ENCODE measurements at regions not wholly inside any gene's neighbourhood (a gene's known extent, or its start where the extent isn't known, plus 50 kb on each side); places are given as distances from the start of the nearest gene placed in this dataset.
"Not testable (repeated sequence)": the region's sequence is repeated elsewhere in the genome, so short reads cannot be mapped to it uniquely, and the experiment has no call there.

- Histone ChIP-seq H3K4me1 (ENCODE audit: insufficient read depth, low read length) (peaks cover 46% of the 10 kb centered on the region), H3K27me3 (ENCODE audit: control insufficient read depth in 1 of 2, insufficient read depth in 2 of 2, low read length in 2 of 2) (no peaks in the 10 kb centered on the region), H3K4me3 (ENCODE audit: low read depth in 1 of 2, low read length in 2 of 2) (no peak overlapping the region), H3K36me3 (ENCODE audit: insufficient read depth, low read length) (peaks cover 75% of the 10 kb centered on the region), H3K9ac (ENCODE audit: low read length) (peak overlapping the region; percentile 39), H3K9me3 (ENCODE audit: low read length) (no peaks in the 10 kb centered on the region), H3K27ac (ENCODE audit: low read depth, low read length) (peak overlapping the region; percentile 88)
Measured at GRCh38 chr12:124378926-124379325, 84.0 kb downstream of the RFLNA start.

DNA sequence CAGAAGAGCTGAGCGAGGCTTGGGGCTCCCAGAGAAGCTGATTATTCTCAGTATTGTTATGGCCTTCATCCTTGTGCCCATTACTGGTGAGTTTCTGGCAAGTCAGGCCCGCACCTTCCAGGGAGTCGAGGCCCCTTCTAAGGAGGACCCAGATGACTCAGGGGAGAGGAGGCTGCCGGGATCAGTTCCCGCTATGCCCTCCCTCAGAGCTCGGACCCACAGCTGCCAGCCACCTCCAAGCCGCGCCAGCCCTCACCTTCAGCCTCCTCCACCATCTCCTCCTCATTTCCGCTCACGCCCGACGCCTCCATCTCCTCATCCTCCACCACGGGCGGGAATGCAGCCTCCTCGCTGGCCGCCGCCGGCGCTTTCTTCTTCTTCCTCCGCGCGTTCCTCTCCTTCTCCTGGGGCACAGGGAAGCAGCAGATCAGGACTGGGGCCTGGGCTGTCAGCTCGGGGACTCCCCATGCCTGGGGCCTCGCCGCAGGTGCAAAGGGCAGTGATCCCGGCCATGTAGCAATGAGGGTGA lies 83.2 kb downstream of the RFLNA start:
- H3K4me1 ChIP-seq (ENCODE audit: insufficient read depth, low read length) = peaks cover 46% of the 10 kb centered on the region
- peaks cover 71% of the 10 kb centered on the region for H3K36me3 ChIP-seq (ENCODE audit: insufficient read depth, low read length)
- no peak overlapping the region for H3K27ac ChIP-seq (ENCODE audit: low read depth, low read length)

DNA sequence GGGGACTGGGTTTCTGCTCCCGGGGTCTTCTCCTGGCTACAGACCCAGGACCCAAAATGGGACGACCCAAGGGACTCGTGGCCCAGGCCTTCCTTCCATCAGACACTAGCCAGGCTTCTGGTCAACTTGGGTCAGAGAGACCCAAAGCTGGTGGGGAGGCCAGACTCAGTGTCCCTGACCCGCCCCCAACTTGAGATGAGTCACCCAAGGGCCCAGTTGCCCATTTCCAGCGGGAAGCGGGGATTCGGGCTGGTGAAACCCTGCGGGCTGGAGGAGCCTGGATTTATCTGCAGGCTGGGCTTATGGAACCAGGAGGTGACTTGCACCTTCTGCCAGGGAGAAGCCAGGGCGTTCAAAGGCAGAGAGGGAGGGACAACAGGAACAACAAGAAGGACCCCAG lies 81.5 kb downstream of the RFLNA start:
- H3K36me3 ChIP-seq (ENCODE audit: insufficient read depth, low read length) = peaks cover 75% of the 10 kb centered on the region
- peaks cover 34% of the 10 kb centered on the region for H3K4me1 ChIP-seq (ENCODE audit: insufficient read depth, low read length)
- H3K27me3 ChIP-seq (ENCODE audit: control insufficient read depth in 1 of 2, insufficient read depth in 2 of 2, low read length in 2 of 2) = no peaks in the 10 kb centered on the region
- no peak overlapping the region for H3K4me3 ChIP-seq (ENCODE audit: low read depth in 1 of 2, low read length in 2 of 2)
- H3K9me3 ChIP-seq (ENCODE audit: low read length) = no peaks in the 10 kb centered on the region
- H3K27ac ChIP-seq (ENCODE audit: low read depth, low read length) = peak overlapping the region; percentile 42
- no peak overlapping the region for H3K9ac ChIP-seq (ENCODE audit: low read length)

More for the DNA sequence above, 83.2 kb downstream of the RFLNA start:
- Histone ChIP-seq H3K9me3 (ENCODE audit: low read length) (no peaks in the 10 kb centered on the region), H3K4me3 (ENCODE audit: low read depth in 1 of 2, low read length in 2 of 2) (no peak overlapping the region), H3K9ac (ENCODE audit: low read length) (no peak overlapping the region), H3K27me3 (ENCODE audit: control insufficient read depth in 1 of 2, insufficient read depth in 2 of 2, low read length in 2 of 2) (no peaks in the 10 kb centered on the region)

- peaks cover 34% of the 10 kb centered on the region for H3K4me1 ChIP-seq (ENCODE audit: insufficient read depth, low read length)
- H3K9ac ChIP-seq (ENCODE audit: low read length) = no peak overlapping the region
- H3K27me3 ChIP-seq (ENCODE audit: control insufficient read depth in 1 of 2, insufficient read depth in 2 of 2, low read length in 2 of 2) = no peaks in the 10 kb centered on the region
- H3K36me3 ChIP-seq (ENCODE audit: insufficient read depth, low read length) = peaks cover 82% of the 10 kb centered on the region
- H3K27ac ChIP-seq (ENCODE audit: low read depth, low read length) = no peak overlapping the region
- no peaks in the 10 kb centered on the region for H3K9me3 ChIP-seq (ENCODE audit: low read length)
- no peak overlapping the region for H3K4me3 ChIP-seq (ENCODE audit: low read depth in 1 of 2, low read length in 2 of 2)
Measured at GRCh38 chr12:124375789-124376175, 80.9 kb downstream of the RFLNA start.

- H3K36me3 ChIP-seq (ENCODE audit: insufficient read depth, low read length) = peaks cover 86% of the 10 kb centered on the region
- H3K9ac ChIP-seq (ENCODE audit: low read length) = no peak overlapping the region
- H3K9me3 ChIP-seq (ENCODE audit: low read length) = no peaks in the 10 kb centered on the region
- no peak overlapping the region for H3K4me3 ChIP-seq (ENCODE audit: low read depth in 1 of 2, low read length in 2 of 2)
- H3K4me1 ChIP-seq (ENCODE audit: insufficient read depth, low read length) = peaks cover 34% of the 10 kb centered on the region
- H3K27me3 ChIP-seq (ENCODE audit: control insufficient read depth in 1 of 2, insufficient read depth in 2 of 2, low read length in 2 of 2) = no peaks in the 10 kb centered on the region
- H3K27ac ChIP-seq (ENCODE audit: low read depth, low read length) = no peak overlapping the region
Measured at GRCh38 chr12:124375141-124375788, 80.4 kb downstream of the RFLNA start.

- peaks cover 34% of the 10 kb centered on the region for H3K4me1 ChIP-seq (ENCODE audit: insufficient read depth, low read length)
- no peak overlapping the region for H3K9ac ChIP-seq (ENCODE audit: low read length)
- no peaks in the 10 kb centered on the region for H3K9me3 ChIP-seq (ENCODE audit: low read length)
- H3K27ac ChIP-seq (ENCODE audit: low read depth, low read length) = no peak overlapping the region
- peaks cover 85% of the 10 kb centered on the region for H3K36me3 ChIP-seq (ENCODE audit: insufficient read depth, low read length)
- no peaks in the 10 kb centered on the region for H3K27me3 ChIP-seq (ENCODE audit: control insufficient read depth in 1 of 2, insufficient read depth in 2 of 2, low read length in 2 of 2)
- H3K4me3 ChIP-seq (ENCODE audit: low read depth in 1 of 2, low read length in 2 of 2) = no peak overlapping the region
Measured at GRCh38 chr12:124374567-124374966, 79.7 kb downstream of the RFLNA start.

GRCh38 chr12:124374147-124374546 lies 79.3 kb downstream of the RFLNA start:
- Histone ChIP-seq H3K36me3 (ENCODE audit: insufficient read depth, low read length) (peaks cover 81% of the 10 kb centered on the region), H3K4me1 (ENCODE audit: insufficient read depth, low read length) (peaks cover 32% of the 10 kb centered on the region), H3K9ac (ENCODE audit: low read length) (no peak overlapping the region), H3K9me3 (ENCODE audit: low read length) (no peaks in the 10 kb centered on the region), H3K27ac (ENCODE audit: low read depth, low read length) (no peak overlapping the region), H3K27me3 (ENCODE audit: control insufficient read depth in 1 of 2, insufficient read depth in 2 of 2, low read length in 2 of 2) (no peaks in the 10 kb centered on the region), H3K4me3 (ENCODE audit: low read depth in 1 of 2, low read length in 2 of 2) (no peak overlapping the region)

- not testable (repeated sequence) for H3K9me3 ChIP-seq (ENCODE audit: low read length); H3K9ac ChIP-seq (ENCODE audit: low read length); H3K4me3 ChIP-seq (ENCODE audit: low read depth in 1 of 2, low read length in 2 of 2); H3K27ac ChIP-seq (ENCODE audit: low read depth, low read length); H3K27me3 ChIP-seq (ENCODE audit: control insufficient read depth in 1 of 2, insufficient read depth in 2 of 2, low read length in 2 of 2)
- Histone ChIP-seq H3K36me3 (ENCODE audit: insufficient read depth, low read length) (peaks cover 77% of the 10 kb centered on the region), H3K4me1 (ENCODE audit: insufficient read depth, low read length) (peaks cover 32% of the 10 kb centered on the region)
Measured at GRCh38 chr12:124373701-124374100, 78.8 kb downstream of the RFLNA start.

DNA sequence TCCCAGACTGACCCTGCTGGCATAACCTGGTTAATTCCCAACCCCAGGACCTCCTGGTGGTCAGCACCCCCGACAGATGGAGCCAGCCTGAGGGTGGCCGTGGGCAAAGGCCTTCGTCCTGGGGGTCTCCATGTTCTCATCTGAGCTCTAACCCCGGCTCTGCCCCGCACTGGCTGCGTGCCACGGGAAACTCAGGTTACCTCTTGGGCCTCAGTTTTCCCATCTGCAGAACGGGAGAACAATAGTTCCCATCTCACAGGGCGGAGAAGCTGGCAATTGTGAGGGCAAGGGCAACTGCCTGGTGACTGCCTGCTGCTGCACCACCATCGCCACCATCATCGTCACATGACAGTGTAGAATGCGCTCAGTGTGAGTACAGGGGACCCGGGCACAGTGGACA lies 77.9 kb downstream of the RFLNA start:
- Histone ChIP-seq H3K27me3 (ENCODE audit: control insufficient read depth in 1 of 2, insufficient read depth in 2 of 2, low read length in 2 of 2) (no peaks in the 10 kb centered on the region), H3K36me3 (ENCODE audit: insufficient read depth, low read length) (peaks cover 76% of the 10 kb centered on the region), H3K4me1 (ENCODE audit: insufficient read depth, low read length) (peaks cover 38% of the 10 kb centered on the region), H3K9ac (ENCODE audit: low read length) (no peak overlapping the region), H3K4me3 (ENCODE audit: low read depth in 1 of 2, low read length in 2 of 2) (no peak overlapping the region), H3K27ac (ENCODE audit: low read depth, low read length) (no peak overlapping the region), H3K9me3 (ENCODE audit: low read length) (no peaks in the 10 kb centered on the region)

DNA sequence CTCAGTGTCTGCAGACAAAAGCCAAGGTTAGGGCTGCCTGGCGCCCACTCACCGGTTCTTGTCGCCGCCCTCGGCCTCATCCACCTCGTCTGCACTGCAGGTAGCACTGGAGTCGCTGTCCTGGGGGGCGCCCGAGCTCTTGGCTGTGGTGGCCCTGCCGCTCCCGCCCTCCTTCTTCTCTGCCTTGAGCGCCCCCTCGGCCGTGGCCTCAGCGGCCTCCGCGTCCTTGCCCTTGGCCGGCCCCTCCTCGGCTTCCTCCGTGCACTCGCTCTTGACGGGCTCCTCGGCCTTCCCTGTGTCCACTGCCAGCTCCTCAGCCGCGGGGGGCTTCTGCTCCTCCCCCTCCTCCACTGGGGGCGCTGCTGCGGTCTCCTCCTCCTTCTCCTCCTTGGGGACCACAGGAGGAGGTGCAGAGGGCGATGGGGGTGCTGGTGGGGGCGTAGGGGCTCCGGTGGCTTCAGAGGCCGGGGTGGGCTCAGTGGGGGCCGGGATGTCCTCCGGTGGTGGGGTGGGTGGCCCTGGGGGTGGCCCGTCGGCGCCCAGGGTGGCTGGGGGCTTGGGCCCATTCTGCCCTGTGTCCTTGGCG lies 77.2 kb downstream of the RFLNA start:
- no peaks in the 10 kb centered on the region for H3K27me3 ChIP-seq (ENCODE audit: control insufficient read depth in 1 of 2, insufficient read depth in 2 of 2, low read length in 2 of 2)
- peaks cover 44% of the 10 kb centered on the region for H3K4me1 ChIP-seq (ENCODE audit: insufficient read depth, low read length)
- no peaks in the 10 kb centered on the region for H3K9me3 ChIP-seq (ENCODE audit: low read length)
- H3K9ac ChIP-seq (ENCODE audit: low read length) = no peak overlapping the region
- H3K4me3 ChIP-seq (ENCODE audit: low read depth in 1 of 2, low read length in 2 of 2) = no peak overlapping the region
- peaks cover 69% of the 10 kb centered on the region for H3K36me3 ChIP-seq (ENCODE audit: insufficient read depth, low read length)
- peak overlapping the region; percentile 51 for H3K27ac ChIP-seq (ENCODE audit: low read depth, low read length)

GRCh38 chr12:124371366-124371765 lies 76.5 kb downstream of the RFLNA start:
- Histone ChIP-seq H3K9me3 (ENCODE audit: low read length) (no peaks in the 10 kb centered on the region), H3K27me3 (ENCODE audit: control insufficient read depth in 1 of 2, insufficient read depth in 2 of 2, low read length in 2 of 2) (no peaks in the 10 kb centered on the region), H3K4me1 (ENCODE audit: insufficient read depth, low read length) (peaks cover 44% of the 10 kb centered on the region), H3K36me3 (ENCODE audit: insufficient read depth, low read length) (peaks cover 62% of the 10 kb centered on the region), H3K9ac (ENCODE audit: low read length) (peak overlapping the region; percentile 33), H3K27ac (ENCODE audit: low read depth, low read length) (no peak overlapping the region), H3K4me3 (ENCODE audit: low read depth in 1 of 2, low read length in 2 of 2) (no peak overlapping the region)

DNA sequence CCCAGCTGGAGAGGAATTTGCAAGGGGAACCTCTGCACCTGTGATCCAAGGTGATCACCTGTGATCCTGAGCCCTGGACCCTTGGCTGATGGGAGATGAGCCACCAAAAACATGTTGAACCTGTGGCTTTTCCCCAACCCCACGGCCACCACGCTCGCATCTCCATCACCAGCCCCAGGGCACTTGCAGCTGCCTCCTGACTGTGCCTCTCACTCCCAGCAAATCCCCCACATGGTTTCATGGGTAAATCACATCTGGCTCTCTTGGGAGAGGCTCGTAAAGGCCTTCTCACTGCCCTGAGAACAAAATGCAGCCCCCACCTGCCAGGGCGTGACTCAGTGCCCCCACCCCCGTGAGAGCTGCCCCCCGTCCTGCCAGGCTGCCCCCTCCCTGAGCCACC lies 76.0 kb downstream of the RFLNA start:
- peak overlapping the region; percentile 80 for H3K27ac ChIP-seq (ENCODE audit: low read depth, low read length)
- no peak overlapping the region for H3K9ac ChIP-seq (ENCODE audit: low read length)

More for the DNA sequence above, 76.0 kb downstream of the RFLNA start:
- Histone ChIP-seq H3K4me1 (ENCODE audit: insufficient read depth, low read length) (peaks cover 47% of the 10 kb centered on the region), H3K27me3 (ENCODE audit: control insufficient read depth in 1 of 2, insufficient read depth in 2 of 2, low read length in 2 of 2) (no peaks in the 10 kb centered on the region), H3K9me3 (ENCODE audit: low read length) (no peaks in the 10 kb centered on the region), H3K4me3 (ENCODE audit: low read depth in 1 of 2, low read length in 2 of 2) (no peak overlapping the region), H3K36me3 (ENCODE audit: insufficient read depth, low read length) (peaks cover 57% of the 10 kb centered on the region)

Data from muscle layer of colon (tissue), 2 donors.